ENCODE measurements at regions not wholly inside any gene's neighbourhood (a gene's known extent, or its start where the extent isn't known, plus 50 kb on each side); places are given as distances from the start of the nearest gene placed in this dataset.

GRCh38 chr11:32226480-32226879, 135.6 kb downstream of the RCN1 start:
- Mint-ChIP-seq H3K9me3 (no peaks in the 10 kb centered on the region), H3K4me1 (peaks cover 0 to 5% (median 0%) of the 10 kb centered on the region in 3 donors), H3K27me3 (peaks cover 2 to 5% of the 10 kb centered on the region in 2 donors), H3K27ac (no peak overlapping the region), H3K36me3 (no peaks in the 10 kb centered on the region), H3K4me3 (no peak overlapping the region)
- Histone ChIP-seq H3K27me3 (replicated peaks in 1 of 2; ENCODE audit: control insufficient read depth in 2 of 2, extremely low read depth in 1 of 2, insufficient read depth in 2 of 2, low read length in 1 of 2) (peaks cover 0 to 10% of the 10 kb centered on the region in 2 experiments), H3K4me3 (ENCODE audit: control insufficient read depth in 1 of 2, extremely low read depth in 1 of 2, low read length in 1 of 2) (no peak overlapping the region), H3K27ac (ENCODE audit: low read length) (no peak overlapping the region), H3K9me3 (no peaks in the 10 kb centered on the region), H3K4me1 (ENCODE audit: control insufficient read depth in 1 of 2, extremely low read depth in 1 of 2, insufficient read depth in 2 of 2, low read length in 2 of 2) (no peaks in the 10 kb centered on the region), H3K36me3 (ENCODE audit: control insufficient read depth in 2 of 2, extremely low read depth in 1 of 2, insufficient read depth in 1 of 2, low read length in 1 of 2) (no peaks in the 10 kb centered on the region)
- POLR2A ChIA-PET, result no interaction called here
- DNase-seq (no peak), ATAC-seq (replicated peaks in 1 of 4) (no peak)
- 88% methylated on average over 4 of the region's 5 CpGs for WGBS (ENCODE audit: insufficient coverage)
- CTCF ChIA-PET, result no interaction called here

GRCh38 chr11:32229576-32230240, 138.8 kb downstream of the RCN1 start:
- WGBS (ENCODE audit: insufficient coverage), result 80% methylated on average over 10 of the region's 13 CpGs
- Mint-ChIP-seq H3K9me3 (no peaks in the 10 kb centered on the region), H3K36me3 (no peaks in the 10 kb centered on the region), H3K4me1 (peaks cover 0 to 5% (median 0%) of the 10 kb centered on the region in 3 donors), H3K27me3 (peaks cover 14 to 21% of the 10 kb centered on the region in 2 donors), H3K4me3 (no peak overlapping the region), H3K27ac (no peak overlapping the region)
- Histone ChIP-seq H3K36me3 (ENCODE audit: control insufficient read depth in 2 of 2, extremely low read depth in 1 of 2, insufficient read depth in 1 of 2, low read length in 1 of 2) (no peaks in the 10 kb centered on the region), H3K4me1 (ENCODE audit: control insufficient read depth in 1 of 2, extremely low read depth in 1 of 2, insufficient read depth in 2 of 2, low read length in 2 of 2) (no peaks in the 10 kb centered on the region), H3K4me3 (ENCODE audit: control insufficient read depth in 1 of 2, extremely low read depth in 1 of 2, low read length in 1 of 2) (no peak overlapping the region), H3K27ac (ENCODE audit: low read length) (no peak overlapping the region), H3K27me3 (replicated peaks in 1 of 2; ENCODE audit: control insufficient read depth in 2 of 2, extremely low read depth in 1 of 2, insufficient read depth in 2 of 2, low read length in 1 of 2) (peaks cover 0 to 3% of the 10 kb centered on the region in 2 experiments), H3K9me3 (no peaks in the 10 kb centered on the region)
- POLR2A ChIA-PET, result no interaction called here
- ATAC-seq (replicated peaks in 1 of 4) (no peak), DNase-seq (no peak)
- CTCF ChIA-PET, result interaction anchor here in 1 of 2 donors (0.7 kb wide), 1 partner anchor 73 kb away, joined by 3 read pairs; no protein-coding TSS in a partner anchor

DNA sequence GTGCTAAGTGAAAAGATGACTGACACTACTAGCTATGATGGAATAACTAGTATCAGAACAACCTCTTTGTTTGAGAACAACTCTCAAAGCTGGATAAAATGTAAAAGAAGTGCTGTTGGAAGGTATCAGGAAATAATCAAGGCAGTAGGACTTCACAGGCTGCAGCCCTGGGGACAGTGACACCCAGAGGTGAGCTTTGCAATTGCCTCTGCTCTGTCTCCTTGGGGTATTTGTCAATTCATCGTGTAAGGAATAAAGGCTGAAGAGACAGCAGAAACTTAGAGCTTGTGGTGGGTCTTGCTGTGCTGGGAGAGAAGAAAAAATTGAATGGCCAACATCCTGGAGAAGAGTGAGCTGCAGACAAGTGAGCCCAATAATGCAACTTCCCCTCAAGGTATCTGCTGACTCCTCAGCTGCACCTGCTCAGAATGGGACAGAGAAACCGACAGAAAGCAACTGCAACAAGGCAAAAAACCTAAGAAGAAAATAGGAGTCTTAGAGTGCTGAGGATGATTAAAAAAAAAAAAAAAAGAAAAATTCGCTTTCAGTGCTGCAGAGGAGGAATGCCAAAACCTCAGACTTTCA, 141.1 kb downstream of the RCN1 start:
- peak in 1 of 35 experiments; percentile 6 for DNase-seq
- H3K4me1 ChIP-seq (ENCODE audit: control insufficient read depth in 1 of 2, extremely low read depth in 1 of 2, insufficient read depth in 2 of 2, low read length in 2 of 2), result no peaks in the 10 kb centered on the region

GRCh38 chr11:32232516-32232915, 141.6 kb downstream of the RCN1 start:
- ChIA-PET CTCF (interaction anchor here in 1 of 2 donors (0.6 kb wide), 3 partner anchors 15 to 44 kb away, joined by 3 to 5 read pairs (median 5); no protein-coding TSS in a partner anchor), POLR2A (no interaction called here)
- ATAC-seq (replicated peaks in 1 of 4) (no peak), DNase-seq (no peak)
- H3K9me3 ChIP-seq, result no peaks in the 10 kb centered on the region
- H3K4me3 ChIP-seq (ENCODE audit: control insufficient read depth in 1 of 2, extremely low read depth in 1 of 2, low read length in 1 of 2), result no peak overlapping the region
- Mint-ChIP-seq H3K4me3 (no peak overlapping the region), H3K27ac (no peak overlapping the region), H3K9me3 (no peaks in the 10 kb centered on the region), H3K27me3 (peaks cover 18 to 30% of the 10 kb centered on the region in 2 donors), H3K36me3 (no peaks in the 10 kb centered on the region), H3K4me1 (peaks cover 0 to 4% (median 0%) of the 10 kb centered on the region in 3 donors)
- H3K27ac ChIP-seq (ENCODE audit: low read length), result no peak overlapping the region
- whole genome bisulfite sequencing (ENCODE audit: insufficient coverage), result 89% methylated on average over 3 of the region's 4 CpGs
- H3K27me3 ChIP-seq (replicated peaks in 1 of 2; ENCODE audit: control insufficient read depth in 2 of 2, extremely low read depth in 1 of 2, insufficient read depth in 2 of 2, low read length in 1 of 2), result peaks cover 0 to 3% of the 10 kb centered on the region in 2 experiments
- H3K36me3 ChIP-seq (ENCODE audit: control insufficient read depth in 2 of 2, extremely low read depth in 1 of 2, insufficient read depth in 1 of 2, low read length in 1 of 2), result no peaks in the 10 kb centered on the region
- H3K4me1 ChIP-seq (ENCODE audit: control insufficient read depth in 1 of 2, extremely low read depth in 1 of 2, insufficient read depth in 2 of 2, low read length in 2 of 2), result no peaks in the 10 kb centered on the region

More for the DNA sequence above, 141.1 kb downstream of the RCN1 start:
- Histone ChIP-seq H3K27ac (ENCODE audit: low read length) (no peak overlapping the region), H3K27me3 (replicated peaks in 1 of 2; ENCODE audit: control insufficient read depth in 2 of 2, extremely low read depth in 1 of 2, insufficient read depth in 2 of 2, low read length in 1 of 2) (peaks cover 0 to 3% of the 10 kb centered on the region in 2 experiments), H3K9me3 (no peaks in the 10 kb centered on the region), H3K36me3 (ENCODE audit: control insufficient read depth in 2 of 2, extremely low read depth in 1 of 2, insufficient read depth in 1 of 2, low read length in 1 of 2) (no peaks in the 10 kb centered on the region), H3K4me3 (ENCODE audit: control insufficient read depth in 1 of 2, extremely low read depth in 1 of 2, low read length in 1 of 2) (no peak overlapping the region)
- Mint-ChIP-seq H3K4me3 (no peak overlapping the region), H3K9me3 (no peaks in the 10 kb centered on the region), H3K4me1 (peaks cover 0 to 4% (median 0%) of the 10 kb centered on the region in 3 donors), H3K27ac (no peak overlapping the region), H3K27me3 (peaks cover 18 to 27% of the 10 kb centered on the region in 2 donors), H3K36me3 (no peaks in the 10 kb centered on the region)
- CTCF ChIA-PET, result interaction anchor here (0.6 to 0.9 kb wide), 5 partner anchors 9 to 274 kb away, joined by 3 to 5 read pairs (median 3); no protein-coding TSS in a partner anchor
- POLR2A ChIA-PET, result no interaction called here
- ATAC-seq (replicated peaks in 1 of 4), result no peak
- 0% methylated on average over 1 of the region's 3 CpGs for WGBS (ENCODE audit: insufficient coverage)

DNA sequence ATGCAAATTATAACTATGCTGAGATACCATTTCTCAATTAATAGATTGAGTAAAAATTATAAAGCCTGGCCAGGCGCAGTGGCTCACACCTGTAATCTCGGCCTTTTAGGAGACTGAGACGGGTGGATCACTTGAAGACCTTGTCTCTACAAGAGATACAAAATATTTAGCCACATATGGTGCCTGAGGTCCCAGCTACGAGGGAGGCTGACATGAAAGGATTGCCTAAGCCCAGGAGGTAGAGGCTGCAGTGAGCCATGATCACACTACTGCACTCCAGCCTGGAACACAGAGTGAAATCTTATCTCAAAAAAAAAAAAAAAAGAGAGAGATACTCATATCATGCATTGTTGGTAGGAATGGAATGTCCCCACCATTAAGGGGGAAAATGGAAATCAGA, 142.4 kb downstream of the RCN1 start:
- H3K4me1 ChIP-seq (ENCODE audit: control insufficient read depth in 1 of 2, extremely low read depth in 1 of 2, insufficient read depth in 2 of 2, low read length in 2 of 2), result no peaks in the 10 kb centered on the region
- no peak overlapping the region for H3K4me3 ChIP-seq (ENCODE audit: control insufficient read depth in 1 of 2, extremely low read depth in 1 of 2, low read length in 1 of 2)
- ChIA-PET POLR2A (no interaction called here), CTCF (no interaction called here)
- ATAC-seq (replicated peaks in 1 of 4), result no peak
- no CpG with 5 or more reads among the region's 4 CpGs for WGBS (ENCODE audit: insufficient coverage)
- H3K9me3 ChIP-seq, result no peaks in the 10 kb centered on the region
- peaks cover 0 to 4% (median 0%) of the 10 kb centered on the region in 3 donors for H3K4me1 Mint-ChIP-seq
- no peak for DNase-seq
- H3K27me3 ChIP-seq (replicated peaks in 1 of 2; ENCODE audit: control insufficient read depth in 2 of 2, extremely low read depth in 1 of 2, insufficient read depth in 2 of 2, low read length in 1 of 2), result peaks cover 0 to 3% of the 10 kb centered on the region in 2 experiments
- peaks cover 18 to 30% of the 10 kb centered on the region in 2 donors for H3K27me3 Mint-ChIP-seq
- H3K36me3 Mint-ChIP-seq, result no peaks in the 10 kb centered on the region
- H3K27ac ChIP-seq (ENCODE audit: low read length), result no peak overlapping the region
- no peaks in the 10 kb centered on the region for H3K36me3 ChIP-seq (ENCODE audit: control insufficient read depth in 2 of 2, extremely low read depth in 1 of 2, insufficient read depth in 1 of 2, low read length in 1 of 2)
- H3K9me3 Mint-ChIP-seq, result no peaks in the 10 kb centered on the region
- no peak overlapping the region for H3K4me3 Mint-ChIP-seq
- H3K27ac Mint-ChIP-seq, result no peak overlapping the region

GRCh38 chr11:32233928-32234327, 143.1 kb downstream of the RCN1 start:
- ATAC-seq (replicated peaks in 1 of 4), result no peak
- H3K4me3 Mint-ChIP-seq, result no peak overlapping the region
- no peak for DNase-seq
- CTCF ChIA-PET, result no interaction called here
- peaks cover 0 to 4% (median 0%) of the 10 kb centered on the region in 3 donors for H3K4me1 Mint-ChIP-seq
- no peaks in the 10 kb centered on the region for H3K9me3 Mint-ChIP-seq
- peaks cover 21 to 34% of the 10 kb centered on the region in 2 donors for H3K27me3 Mint-ChIP-seq
- no peak overlapping the region for H3K27ac ChIP-seq (ENCODE audit: low read length)
- H3K4me3 ChIP-seq (ENCODE audit: control insufficient read depth in 1 of 2, extremely low read depth in 1 of 2, low read length in 1 of 2), result no peak overlapping the region
- no peaks in the 10 kb centered on the region for H3K4me1 ChIP-seq (ENCODE audit: control insufficient read depth in 1 of 2, extremely low read depth in 1 of 2, insufficient read depth in 2 of 2, low read length in 2 of 2)
- POLR2A ChIA-PET, result no interaction called here
- H3K36me3 ChIP-seq (ENCODE audit: control insufficient read depth in 2 of 2, extremely low read depth in 1 of 2, insufficient read depth in 1 of 2, low read length in 1 of 2), result no peaks in the 10 kb centered on the region
- H3K9me3 ChIP-seq, result no peaks in the 10 kb centered on the region
- H3K27me3 ChIP-seq (replicated peaks in 1 of 2; ENCODE audit: control insufficient read depth in 2 of 2, extremely low read depth in 1 of 2, insufficient read depth in 2 of 2, low read length in 1 of 2), result peaks cover 0 to 3% of the 10 kb centered on the region in 2 experiments
- H3K27ac Mint-ChIP-seq, result no peak overlapping the region
- WGBS (ENCODE audit: insufficient coverage), result 0% methylated on average over 1 of the region's 2 CpGs
- no peaks in the 10 kb centered on the region for H3K36me3 Mint-ChIP-seq

Data from T-cell (primary cell).